Thymus (tissue), 11 donors: ENCODE measurements at regions not wholly inside any gene's neighbourhood (a gene's known extent, or its start where the extent isn't known, plus 50 kb on each side); places are given as distances from the start of the nearest gene placed in this dataset.

Source experiments
- DNase-seq, 9 donors: peaks; one replicate each; pipeline ENCODE4 v3.0.0-alpha.2; 2013; ENCODE audit warnings: low spot score in 9 of 9, low read depth in 6 of 9, missing footprints in 1 of 9
- H3K27ac ChIP-seq, 2 donors: one replicate each; pipeline ENCODE4 v1.5.1; 2013; ENCODE audit warnings: control low read depth in 1 of 2, low read depth in 1 of 2, low read length in 1 of 2, mild to moderate bottlenecking in 1 of 2, moderate library complexity in 1 of 2
- H3K27me3 ChIP-seq, 2 donors: one replicate each; pipeline ENCODE4 v1.5.1; 2013; ENCODE audit warnings: low read length in 1 of 2; ENCODE audit not compliant: control insufficient read depth in 2 of 2, insufficient read depth in 1 of 2
- H3K36me3 ChIP-seq, 2 donors: one replicate each; pipeline ENCODE4 v1.5.1; 2013; ENCODE audit warnings: low read length in 1 of 2, mild to moderate bottlenecking in 1 of 2, moderate library complexity in 1 of 2; ENCODE audit not compliant: control insufficient read depth in 2 of 2, insufficient read depth in 2 of 2
- H3K4me1 ChIP-seq, 2 donors: one replicate each; pipeline ENCODE4 v1.5.1; 2013; ENCODE audit warnings: low read length in 2 of 2; ENCODE audit not compliant: control insufficient read depth in 2 of 2, insufficient read depth in 2 of 2
- H3K4me3 ChIP-seq, 2 donors: one replicate each; pipeline ENCODE4 v1.5.1; 2013; ENCODE audit warnings: low read length in 2 of 2, control low read depth in 1 of 2, mild to moderate bottlenecking in 1 of 2
- H3K9me3 ChIP-seq, 2 donors: one replicate each; pipeline ENCODE4 v1.5.1; 2013; ENCODE audit warnings: low read length in 1 of 2, mild to moderate bottlenecking in 1 of 2; ENCODE audit not compliant: control insufficient read depth in 2 of 2, insufficient read depth in 1 of 2
- WGBS: extraction: QIAGEN DNeasy Blood & Tissue Kit; methylation state at CpG from one replicate; pipeline ENCODE4 v1.1.7; 2013; 5-methylcytosine and 5-hydroxymethylcytosine counted together
- donor health status: healthy.

GRCh38 chr5:109990723-109991359, 301.1 kb downstream of the MAN2A1 start:
- no peaks in the 10 kb centered on the region for H3K27me3 ChIP-seq
- no peaks in the 10 kb centered on the region for H3K4me1 ChIP-seq
- no peaks in the 10 kb centered on the region for H3K9me3 ChIP-seq
- no peak for DNase-seq
- H3K36me3 ChIP-seq = no peaks in the 10 kb centered on the region
- H3K27ac ChIP-seq = no peak overlapping the region
- WGBS = 96% methylated on average over 2 of the region's 2 CpGs
- H3K4me3 ChIP-seq = no peak overlapping the region

DNA sequence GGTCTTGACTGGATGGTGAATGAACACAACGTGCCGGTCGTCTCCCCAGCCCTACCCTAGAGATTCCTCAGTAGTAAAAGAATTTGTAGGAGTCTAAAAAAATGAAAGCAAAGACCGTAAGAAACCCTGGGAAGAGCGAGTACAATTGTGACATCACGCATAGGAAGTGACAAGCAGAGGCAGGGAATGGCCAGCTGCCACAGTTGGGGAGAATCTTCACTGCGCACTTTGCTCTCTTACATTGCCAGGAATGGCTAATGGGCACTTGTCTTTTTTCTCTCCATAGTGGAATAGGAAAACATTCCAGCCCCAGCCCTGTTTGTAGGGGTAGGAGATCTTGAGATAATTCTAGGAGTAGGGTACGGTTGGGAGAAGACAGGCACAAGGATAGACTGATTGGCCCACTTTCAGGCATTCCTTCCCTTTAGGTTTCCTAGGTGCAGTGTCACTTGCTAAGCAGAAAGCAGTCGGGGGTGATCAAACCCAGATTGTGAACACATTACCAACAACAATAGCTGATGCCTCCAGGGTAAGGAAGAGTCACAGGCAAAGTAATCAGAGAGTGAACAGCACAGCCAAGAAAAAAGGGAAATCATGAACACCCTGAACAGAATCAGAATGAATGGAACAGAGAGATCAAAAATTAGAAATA, 302.7 kb downstream of the MAN2A1 start:
- Histone ChIP-seq H3K27me3 (no peaks in the 10 kb centered on the region), H3K27ac (no peak overlapping the region), H3K36me3 (no peaks in the 10 kb centered on the region), H3K4me3 (no peak overlapping the region), H3K4me1 (no peaks in the 10 kb centered on the region), H3K9me3 (no peaks in the 10 kb centered on the region)
- 97% methylated on average over 9 of the region's 9 CpGs for WGBS
- DNase-seq = no peak

- WGBS = 92% methylated on average over 2 of the region's 2 CpGs
These were observed 304.4 kb downstream of the MAN2A1 start for GRCh38 chr5:109994135-109994534.

GRCh38 chr5:109996246-109996645, 306.5 kb downstream of the MAN2A1 start:
- Histone ChIP-seq H3K27me3 (no peaks in the 10 kb centered on the region), H3K36me3 (no peaks in the 10 kb centered on the region), H3K4me3 (no peak overlapping the region), H3K27ac (no peak overlapping the region), H3K9me3 (no peaks in the 10 kb centered on the region), H3K4me1 (no peaks in the 10 kb centered on the region)
- 93% methylated on average over 2 of the region's 2 CpGs for WGBS
- no peak for DNase-seq

More at GRCh38 chr5:109994135-109994534, 304.4 kb downstream of the MAN2A1 start:
- H3K36me3 ChIP-seq = no peaks in the 10 kb centered on the region
- H3K4me3 ChIP-seq = no peak overlapping the region
- no peaks in the 10 kb centered on the region for H3K27me3 ChIP-seq
- no peak for DNase-seq
- no peaks in the 10 kb centered on the region for H3K4me1 ChIP-seq
- H3K27ac ChIP-seq = no peak overlapping the region
- no peaks in the 10 kb centered on the region for H3K9me3 ChIP-seq

DNA sequence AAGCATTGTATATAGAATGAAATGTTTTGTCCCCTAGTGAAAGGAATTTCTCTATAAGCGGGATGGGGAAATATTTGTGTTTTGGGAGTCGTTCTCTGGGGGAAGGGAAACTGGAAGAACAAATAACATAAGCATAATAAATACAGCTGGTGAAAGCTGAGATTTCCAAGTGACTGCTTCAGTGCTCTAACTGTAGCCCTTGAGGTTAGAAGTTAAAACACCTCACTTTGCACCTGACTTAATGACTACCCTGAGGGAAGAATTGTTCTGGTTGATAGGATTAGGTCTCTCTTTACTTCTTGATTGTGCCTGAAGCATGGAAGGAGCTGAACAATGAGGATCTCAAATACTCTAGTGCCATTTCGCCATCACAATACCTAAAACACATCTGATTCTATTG, 307.4 kb downstream of the MAN2A1 start:
- H3K4me1 ChIP-seq = no peaks in the 10 kb centered on the region
- 89% methylated on average over 3 of the region's 3 CpGs for WGBS
- DNase-seq = no peak
- H3K4me3 ChIP-seq = no peak overlapping the region
- no peaks in the 10 kb centered on the region for H3K27me3 ChIP-seq
- no peak overlapping the region for H3K27ac ChIP-seq
- H3K9me3 ChIP-seq = no peaks in the 10 kb centered on the region
- no peaks in the 10 kb centered on the region for H3K36me3 ChIP-seq

GRCh38 chr5:109998208-109998607, 308.5 kb downstream of the MAN2A1 start:
- DNase-seq = no peak
- Histone ChIP-seq H3K36me3 (no peaks in the 10 kb centered on the region), H3K27me3 (no peaks in the 10 kb centered on the region), H3K4me1 (no peaks in the 10 kb centered on the region), H3K27ac (no peak overlapping the region), H3K9me3 (no peaks in the 10 kb centered on the region), H3K4me3 (no peak overlapping the region)

DNA sequence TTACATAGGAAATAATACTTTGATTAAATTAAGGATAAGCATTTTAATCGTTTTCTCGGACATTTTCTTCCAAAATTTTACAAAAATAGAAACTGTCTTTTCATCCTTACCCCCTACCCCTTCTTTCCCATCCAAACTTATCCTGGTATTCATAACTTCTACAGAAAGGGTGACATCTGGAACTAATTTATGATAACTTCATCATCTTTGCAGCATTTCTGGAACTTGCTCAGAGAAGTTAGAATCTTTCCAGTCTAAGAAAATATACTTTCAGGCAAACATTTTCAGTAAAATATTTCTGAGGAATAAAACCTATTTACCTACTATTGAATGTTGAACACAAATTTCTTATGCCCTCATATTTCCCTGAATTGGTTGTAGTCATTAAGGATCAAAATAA, 309.0 kb downstream of the MAN2A1 start:
- DNase-seq = no peak
- WGBS = 46% methylated on average over 2 of the region's 2 CpGs
- Histone ChIP-seq H3K4me3 (no peak overlapping the region), H3K36me3 (no peaks in the 10 kb centered on the region), H3K27me3 (no peaks in the 10 kb centered on the region), H3K9me3 (no peaks in the 10 kb centered on the region), H3K4me1 (no peaks in the 10 kb centered on the region), H3K27ac (no peak overlapping the region)

- no peak overlapping the region for H3K27ac ChIP-seq
- H3K36me3 ChIP-seq = no peaks in the 10 kb centered on the region
- H3K27me3 ChIP-seq = no peaks in the 10 kb centered on the region
- peaks cover 0 to 3% of the 10 kb centered on the region in 2 donors for H3K9me3 ChIP-seq
- DNase-seq = no peak
- 96% methylated on average over 1 of the region's 1 CpG for WGBS
- no peaks in the 10 kb centered on the region for H3K4me1 ChIP-seq
- H3K4me3 ChIP-seq = no peak overlapping the region
These were observed 311.9 kb downstream of the MAN2A1 start for GRCh38 chr5:110001648-110002047.

DNA sequence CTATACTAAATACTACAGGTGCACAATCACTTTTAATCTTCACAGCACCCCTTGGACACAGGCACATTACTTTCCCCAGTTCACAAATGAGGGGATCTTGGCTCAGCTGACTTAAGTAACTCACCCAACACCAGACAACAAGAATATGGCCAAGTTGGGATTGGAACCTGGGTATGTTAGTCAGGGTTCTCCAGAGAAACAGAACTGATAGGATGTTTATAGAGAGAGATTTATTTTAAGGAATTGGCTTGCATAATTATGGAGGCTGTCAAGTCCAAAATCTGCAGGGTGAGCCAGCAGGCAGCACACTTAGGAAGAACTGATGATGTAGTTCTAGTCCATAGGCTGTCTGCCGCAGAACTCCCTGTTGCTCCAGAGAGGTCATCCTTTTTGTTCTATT, 312.9 kb downstream of the MAN2A1 start:
- WGBS = 100% methylated on average over 1 of the region's 1 CpG
- Histone ChIP-seq H3K36me3 (no peaks in the 10 kb centered on the region), H3K27ac (no peak overlapping the region), H3K4me3 (no peak overlapping the region), H3K9me3 (peaks cover 0 to 3% of the 10 kb centered on the region in 2 donors), H3K27me3 (no peaks in the 10 kb centered on the region), H3K4me1 (no peaks in the 10 kb centered on the region)
- DNase-seq = no peak
